HG03469 (cell line): ENCODE measurements at regions not wholly inside any gene's neighbourhood (a gene's known extent, or its start where the extent isn't known, plus 50 kb on each side); places are given as distances from the start of the nearest gene placed in this dataset.

Experiments
- ATAC-seq: cut with Tn5 transposase; IDR thresholded peaks from one replicate; pipeline ENCODE4 v1.9.1; 2021; ENCODE audit warnings: mild to moderate bottlenecking, moderate library complexity, moderate number of reproducible peaks; ENCODE audit not compliant: unreplicated experiment

DNA sequence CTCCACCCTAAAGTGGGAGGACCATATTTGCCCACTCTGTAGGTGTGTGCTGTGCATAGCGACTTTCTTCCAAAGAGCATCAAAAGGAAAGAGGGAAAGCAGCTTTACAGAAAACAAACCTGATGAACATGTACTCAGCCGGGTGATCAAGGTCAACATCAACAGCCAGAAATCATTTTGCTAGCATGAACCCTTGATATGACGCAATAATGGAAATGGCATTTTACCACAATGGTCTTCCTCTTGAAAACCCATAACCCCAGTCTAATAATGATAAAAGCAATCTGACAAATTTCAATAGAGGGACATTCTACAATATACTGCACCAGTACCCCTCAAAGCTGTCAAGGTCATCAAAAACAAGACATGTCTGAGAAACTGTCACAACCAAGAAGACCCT lies 350.2 kb downstream of the FBXO15 start:
- ATAC-seq: no peak

DNA sequence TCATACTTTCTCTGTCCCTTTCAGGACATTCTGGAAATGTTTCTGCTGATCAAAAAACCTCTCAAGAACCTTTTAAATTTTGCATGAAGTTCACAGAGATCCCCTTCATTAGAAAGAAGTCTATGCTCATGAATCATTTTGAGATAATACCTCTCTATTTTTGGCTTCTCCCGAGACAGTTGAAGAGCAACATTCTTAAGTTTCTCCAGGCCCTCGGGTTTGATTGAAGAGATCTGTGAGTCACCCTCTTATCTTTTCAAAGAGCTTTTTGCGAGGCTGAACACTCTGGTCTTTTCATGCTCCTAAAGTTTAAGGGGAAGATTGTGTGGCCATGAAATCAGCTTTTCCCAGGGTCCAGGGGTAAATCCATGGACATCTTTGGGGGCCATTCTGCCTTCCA lies 354.2 kb downstream of the FBXO15 start:
- ATAC-seq: no peak

DNA sequence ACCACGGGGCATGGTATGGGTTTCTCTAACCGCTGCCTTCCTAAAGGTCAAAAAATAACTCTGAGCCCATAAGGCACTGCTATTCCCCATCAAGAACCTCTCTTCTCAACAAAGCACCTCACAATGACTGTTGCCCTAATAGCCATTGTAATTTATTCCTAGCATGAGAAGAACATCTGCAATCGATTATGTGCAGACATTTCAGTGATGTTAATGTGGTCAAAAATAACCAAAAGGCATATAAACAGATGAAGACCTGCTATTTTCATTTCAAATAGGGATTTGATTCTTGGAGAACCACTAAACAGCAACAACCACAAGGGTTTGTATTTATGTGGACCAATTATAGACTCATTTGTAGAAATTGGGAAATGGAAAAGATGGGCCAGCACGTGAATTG lies 356.6 kb downstream of the FBXO15 start:
- ATAC-seq: no peak

DNA sequence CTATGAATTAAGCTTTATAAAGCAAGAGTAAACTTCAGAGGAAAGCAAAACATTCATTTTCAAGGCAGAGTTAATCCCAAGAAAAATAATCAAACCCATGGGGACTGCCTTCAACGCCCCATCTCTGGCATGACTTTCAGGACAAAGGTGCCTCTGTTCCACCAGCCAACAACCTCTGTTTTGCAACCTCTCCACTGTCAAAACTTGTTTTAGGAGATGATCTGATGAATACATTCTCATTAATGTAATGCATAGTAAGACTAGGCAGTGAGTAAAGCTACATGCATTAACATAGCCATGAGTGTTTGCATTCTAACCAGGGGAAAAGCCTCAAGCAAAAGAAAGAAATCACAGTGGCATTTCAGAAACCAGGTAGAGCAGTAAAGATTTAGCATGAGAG lies 357.0 kb downstream of the FBXO15 start:
- ATAC-seq: no peak

DNA sequence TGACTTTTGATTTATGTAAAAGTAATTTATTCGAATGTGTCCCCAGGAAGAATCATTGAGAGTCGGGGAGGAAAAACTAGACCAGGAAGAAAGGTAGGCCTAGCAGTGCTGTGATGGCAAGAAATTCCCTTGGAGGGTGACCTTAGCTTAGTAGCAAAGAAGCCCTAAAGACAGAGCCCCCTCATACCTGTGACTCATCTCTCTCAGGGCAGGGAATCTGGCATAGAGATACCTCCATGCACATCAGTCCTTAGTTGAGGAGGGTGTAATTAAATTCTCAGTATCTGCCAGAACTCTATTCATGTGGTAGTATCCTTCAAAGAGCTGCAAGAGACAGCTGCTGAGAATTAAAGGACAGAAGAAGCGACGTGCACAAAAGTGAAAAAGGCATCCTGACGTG lies 360.3 kb downstream of the FBXO15 start:
- ATAC-seq: no peak

DNA sequence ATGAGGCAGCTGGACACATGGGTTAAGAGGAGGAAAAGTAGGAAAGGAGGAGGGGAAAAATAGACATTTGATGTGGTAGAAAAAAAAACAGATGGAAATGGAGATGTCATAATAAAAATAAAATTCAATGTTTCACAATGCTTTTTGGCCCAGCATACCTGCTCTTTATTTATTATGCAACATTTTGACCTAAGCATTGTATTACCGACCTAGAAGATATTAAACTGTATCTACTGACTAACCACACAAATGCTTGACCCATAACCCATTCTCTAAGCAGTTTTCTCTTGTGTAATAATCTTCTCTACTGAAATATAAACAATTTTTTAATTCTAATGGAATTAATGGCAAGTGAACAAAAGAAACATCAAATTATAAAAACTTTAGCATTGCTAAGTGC lies 362.3 kb downstream of the FBXO15 start:
- ATAC-seq: no peak

DNA sequence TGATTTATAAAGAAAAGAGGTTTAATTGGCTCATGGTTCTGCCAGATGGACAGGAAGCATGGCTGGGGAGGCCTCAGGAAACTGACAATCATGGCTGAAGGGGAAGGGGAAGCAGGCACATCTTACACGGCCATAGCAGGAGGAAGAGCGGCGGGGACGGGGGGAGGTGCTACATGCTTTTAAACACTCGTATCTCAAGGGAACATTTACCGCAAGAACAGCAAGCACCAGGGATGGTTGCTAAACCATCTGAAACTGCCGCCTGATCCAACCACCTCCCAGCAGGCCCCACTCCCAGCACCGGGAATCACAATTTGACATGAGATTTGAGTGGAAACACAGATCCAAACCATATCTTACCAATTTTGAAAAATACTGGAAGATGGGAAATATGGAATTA lies 362.8 kb downstream of the FBXO15 start:
- no peak for ATAC-seq

DNA sequence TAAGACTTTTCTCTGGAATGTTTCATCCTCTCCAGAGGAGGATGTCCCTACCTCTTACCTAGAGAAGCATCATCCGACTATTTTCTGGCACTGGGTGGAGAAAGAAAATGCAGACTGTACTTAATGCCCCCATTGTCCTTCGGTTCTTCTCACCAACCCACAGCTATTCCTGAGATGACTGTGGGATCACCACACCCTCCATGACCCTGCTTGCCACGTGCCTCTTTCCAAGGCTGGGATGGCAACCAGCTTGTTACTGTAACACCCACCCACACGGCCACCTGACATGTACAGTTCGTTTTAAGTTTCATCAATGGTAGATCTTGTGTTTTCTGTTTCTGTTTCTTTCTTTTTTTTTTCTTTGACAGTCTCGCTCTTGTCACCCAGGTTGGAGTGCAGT lies 365.2 kb downstream of the FBXO15 start:
- no peak for ATAC-seq

DNA sequence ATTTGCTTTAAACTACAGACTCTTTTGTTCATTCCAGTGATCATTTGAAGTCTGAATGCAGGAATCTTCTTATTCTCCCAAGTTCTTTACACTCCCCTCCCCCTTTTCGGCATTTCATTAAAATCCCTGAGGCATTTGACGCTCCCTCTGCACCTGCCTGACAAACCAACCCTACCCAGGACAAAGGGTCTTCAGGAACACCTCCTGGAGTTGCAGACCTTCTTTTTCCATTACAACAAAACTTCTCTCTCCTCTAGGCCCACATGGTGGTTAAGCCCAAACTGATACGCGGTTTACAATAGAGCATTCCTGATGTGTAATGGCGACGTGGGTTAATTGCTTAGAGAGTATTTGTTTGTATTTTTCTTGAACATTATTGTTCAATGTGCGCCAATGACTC lies 367.4 kb downstream of the FBXO15 start:
- no peak for ATAC-seq

DNA sequence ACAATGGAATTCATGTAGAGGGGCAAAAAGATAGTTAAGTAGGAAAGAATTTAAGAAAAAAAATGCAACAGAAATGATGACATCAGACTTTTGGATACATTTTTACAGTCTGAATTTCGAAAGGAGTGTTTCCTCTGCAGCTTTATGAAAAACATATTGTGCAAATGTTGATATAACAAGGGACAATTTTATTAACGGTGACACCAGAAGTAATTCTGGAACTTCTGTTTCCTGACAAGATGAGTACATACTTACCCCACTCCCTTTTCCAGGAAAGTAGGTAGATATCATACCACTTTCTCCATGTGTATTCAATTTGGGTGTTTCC lies 369.6 kb downstream of the FBXO15 start:
- ATAC-seq: no peak

DNA sequence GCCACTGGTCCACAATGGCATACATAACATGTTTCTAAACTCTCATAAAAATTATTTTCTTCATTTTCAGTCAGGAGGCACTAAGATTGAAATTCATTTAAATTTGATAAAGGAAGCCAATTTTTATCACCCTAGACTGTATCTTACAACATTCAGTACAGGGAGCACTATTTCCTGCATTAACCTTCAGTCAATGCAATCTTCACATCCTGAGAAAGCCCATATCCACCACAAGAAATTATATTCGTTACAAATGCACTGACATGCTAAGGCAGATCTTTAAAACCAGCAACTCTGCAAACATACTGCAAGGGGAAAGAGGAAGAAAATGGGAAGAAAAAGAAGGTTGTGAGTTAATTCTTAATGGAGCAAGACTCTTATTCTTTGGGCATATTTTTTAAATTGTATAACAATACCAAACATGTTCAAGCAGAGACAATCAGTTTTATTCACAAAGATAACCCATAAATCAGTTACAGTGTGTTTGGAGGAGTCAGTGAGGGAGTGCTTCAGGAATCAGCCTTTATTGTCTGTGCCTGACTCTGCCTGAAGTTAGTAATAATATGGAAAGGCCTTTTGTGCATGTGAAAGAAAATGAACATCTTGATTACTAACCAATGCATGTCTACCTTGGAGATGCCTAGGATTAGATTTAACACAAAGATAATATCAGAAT lies 370.1 kb downstream of the FBXO15 start:
- ATAC-seq: no peak

DNA sequence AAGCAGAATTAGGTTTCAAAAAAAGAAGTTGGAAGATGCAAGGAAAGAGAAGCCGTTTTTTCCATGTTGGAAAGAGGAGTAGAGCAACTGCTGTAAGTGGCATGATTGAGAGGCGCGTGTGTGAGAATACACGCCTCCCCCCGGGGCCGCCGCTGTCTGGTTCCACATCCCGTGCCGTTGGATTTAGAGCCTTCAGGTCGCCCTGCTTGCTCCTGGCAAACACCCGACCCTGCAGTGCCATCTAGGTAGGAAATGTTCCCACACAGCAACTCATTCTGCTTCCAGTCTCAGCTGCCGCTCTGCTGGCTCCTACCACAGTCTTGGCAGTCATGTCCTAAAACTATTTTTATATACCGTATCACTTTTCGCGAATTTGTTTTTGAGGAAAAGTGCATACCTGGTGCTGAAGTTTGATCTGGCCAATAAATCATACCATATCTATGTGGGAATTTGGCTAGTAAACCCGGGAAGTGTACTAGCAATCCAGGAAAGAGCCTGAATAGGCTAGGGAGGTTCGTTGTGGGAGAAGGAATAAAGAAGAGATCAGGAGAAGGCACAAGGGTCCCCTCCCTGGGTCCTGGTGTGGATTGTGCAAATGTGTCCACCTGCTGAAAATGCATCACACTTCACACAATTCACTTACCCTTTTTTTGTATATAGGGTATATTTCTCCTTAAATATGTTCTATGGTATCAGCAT lies 372.7 kb downstream of the FBXO15 start:
- no peak for ATAC-seq

DNA sequence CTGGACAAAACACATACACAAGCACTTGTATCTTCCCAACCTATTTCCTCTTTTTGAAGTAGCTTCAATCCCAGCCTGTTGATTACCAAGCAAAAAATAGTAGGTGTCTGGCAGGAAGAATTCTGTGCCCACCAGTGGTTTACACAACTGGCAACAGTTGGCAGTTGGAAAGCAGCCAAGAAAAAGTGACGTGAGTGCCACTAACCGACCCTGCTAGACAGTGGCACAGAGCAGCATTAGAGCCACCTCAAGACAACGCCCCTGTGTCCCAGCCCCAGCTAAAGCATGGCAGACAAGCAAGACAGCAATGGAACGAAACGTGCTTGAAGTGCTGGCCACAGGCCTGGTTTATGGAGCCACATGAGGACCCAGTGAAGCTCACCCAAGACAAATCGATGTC lies 379.6 kb downstream of the FBXO15 start:
- no peak for ATAC-seq

DNA sequence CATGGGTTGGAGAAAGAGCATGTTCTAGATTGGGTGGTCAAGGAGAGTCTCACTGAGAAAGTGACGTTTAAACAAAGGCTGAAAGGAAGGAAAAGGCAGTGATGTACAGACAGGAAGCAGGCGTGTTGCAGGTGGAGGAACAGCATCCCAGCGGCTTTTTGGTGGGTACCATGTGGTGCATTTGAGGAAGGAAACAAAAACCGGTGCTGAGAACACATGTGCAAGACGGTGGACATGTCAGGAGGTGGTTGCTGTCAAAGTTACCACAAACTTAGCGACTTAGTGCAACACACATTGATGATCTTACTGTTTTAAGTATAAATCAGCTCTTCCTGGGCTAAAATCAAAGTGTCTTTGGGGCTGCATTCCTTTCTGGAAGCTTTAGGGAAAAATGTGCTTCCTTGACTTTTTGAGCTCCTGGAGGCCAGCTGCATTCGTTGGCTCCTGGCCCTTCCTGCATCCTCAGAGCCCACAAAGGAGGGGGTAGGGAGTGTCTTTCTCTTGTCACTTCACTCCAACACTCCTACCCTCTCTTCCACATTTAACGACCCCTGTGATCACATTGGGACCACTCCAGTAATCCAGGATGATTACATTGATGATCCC lies 380.6 kb downstream of the FBXO15 start:
- ATAC-seq: no peak

DNA sequence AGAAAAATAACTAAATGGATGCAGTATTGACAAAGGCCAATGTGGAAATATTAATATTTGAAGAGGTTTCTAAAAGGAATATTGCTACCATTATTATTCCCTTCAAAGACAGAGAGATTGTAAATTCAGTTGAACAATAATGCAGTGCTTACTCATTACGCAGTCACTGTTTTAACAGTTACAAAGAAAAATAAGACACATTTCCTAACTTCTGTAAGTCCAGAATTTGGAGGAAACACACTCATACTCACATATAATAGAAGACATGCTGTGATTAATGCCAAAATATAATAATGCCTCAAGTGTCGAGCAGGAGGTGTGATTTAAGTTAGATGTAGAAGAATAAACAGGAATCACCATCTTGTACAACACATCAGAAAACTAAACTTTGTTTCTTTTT lies 389.2 kb downstream of the FBXO15 start:
- no peak for ATAC-seq

DNA sequence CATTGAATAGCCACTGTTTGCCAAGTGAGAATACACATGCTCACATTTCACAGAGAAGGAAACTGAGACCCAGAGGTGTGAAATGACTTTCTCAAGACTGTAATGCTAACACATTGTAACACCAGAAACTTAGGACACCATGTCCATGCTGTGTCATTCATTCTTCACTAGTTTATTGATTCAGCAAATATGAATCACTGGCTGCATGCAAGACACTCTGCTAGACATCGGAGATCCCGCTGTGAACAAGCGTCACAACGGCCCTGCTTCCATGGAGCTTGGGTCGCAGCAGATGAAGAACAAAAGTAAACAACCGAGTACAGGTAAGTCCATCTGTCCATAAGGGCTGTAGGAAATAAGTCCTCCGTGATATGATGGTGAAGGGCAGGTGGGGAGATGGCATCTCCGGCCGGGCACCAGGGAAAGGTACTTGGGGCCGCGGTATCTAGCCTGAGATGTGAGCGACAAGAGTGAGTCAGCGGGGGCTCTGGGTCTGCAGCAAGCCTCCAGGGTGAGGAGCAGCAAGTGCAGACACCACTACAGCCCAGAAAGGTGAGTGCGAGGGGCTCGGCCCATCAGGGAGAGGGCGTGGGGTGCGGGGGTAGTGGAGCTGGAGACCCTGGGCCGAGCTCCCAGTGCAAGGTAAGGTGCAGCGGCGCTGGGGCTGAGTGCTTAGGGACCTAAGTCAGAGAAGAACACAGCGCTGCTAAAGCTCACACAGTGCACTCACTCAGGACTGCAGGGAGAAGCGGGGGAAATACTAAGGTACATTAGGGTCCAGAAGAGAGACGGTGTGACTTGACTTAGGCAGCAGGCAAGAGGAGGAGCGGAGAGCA lies 391.2 kb downstream of the FBXO15 start:
- no peak for ATAC-seq

DNA sequence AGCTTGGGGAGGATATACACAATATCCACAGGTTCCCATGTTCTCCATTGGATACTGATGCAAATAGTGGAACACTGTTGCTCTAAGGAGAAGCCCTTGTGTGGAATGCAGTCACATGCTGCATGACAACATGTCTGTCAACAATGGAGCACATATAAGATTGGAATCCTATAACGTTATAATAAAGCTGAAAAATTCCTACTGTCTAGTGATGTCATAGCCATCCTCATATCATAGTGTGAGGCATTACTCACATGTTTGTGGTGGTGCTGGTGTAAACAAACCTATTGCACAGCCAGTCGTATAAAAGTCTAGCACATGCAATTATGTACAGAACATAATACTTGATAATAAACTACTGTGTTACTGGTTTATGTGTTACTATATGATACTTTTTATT lies 394.7 kb downstream of the FBXO15 start:
- ATAC-seq: no peak

DNA sequence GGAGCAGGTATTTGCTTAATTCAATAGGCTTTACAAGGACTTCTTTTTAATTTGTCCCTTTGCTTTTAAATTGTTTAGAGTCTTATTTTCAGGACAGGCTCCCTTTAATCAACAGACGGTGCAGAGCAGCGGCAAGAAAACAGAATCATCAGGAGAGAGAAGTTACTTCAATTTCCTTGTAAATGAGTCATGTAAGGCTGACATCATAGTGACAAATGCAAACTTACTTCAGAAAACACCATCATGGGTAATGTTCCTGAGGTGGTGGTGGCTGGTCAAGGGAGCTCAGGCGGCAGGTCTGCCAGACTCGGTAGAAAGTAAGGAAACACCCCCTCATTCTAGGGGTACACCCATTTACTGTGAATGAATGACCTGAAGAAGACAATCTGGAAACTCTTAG lies 395.1 kb downstream of the FBXO15 start:
- no peak for ATAC-seq

DNA sequence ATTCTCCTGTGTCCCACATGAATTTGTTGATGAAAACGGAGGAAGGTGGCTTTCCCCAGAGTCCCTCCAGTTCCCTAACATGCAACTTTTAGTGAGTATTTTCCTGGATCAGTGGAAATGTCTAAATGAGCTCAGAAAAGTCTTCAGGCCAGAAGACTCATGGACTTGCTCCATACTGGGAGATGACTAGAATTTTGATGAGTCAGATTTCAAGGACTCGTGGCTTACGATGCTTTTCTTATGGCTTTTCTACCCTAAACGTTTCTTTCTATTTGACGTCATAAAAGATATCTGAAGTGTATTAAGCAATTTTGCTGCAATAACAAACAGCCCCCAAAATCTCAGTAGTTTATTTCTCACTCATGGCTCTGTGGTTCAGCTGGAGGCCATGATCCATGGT lies 397.6 kb downstream of the FBXO15 start:
- ATAC-seq: no peak

DNA sequence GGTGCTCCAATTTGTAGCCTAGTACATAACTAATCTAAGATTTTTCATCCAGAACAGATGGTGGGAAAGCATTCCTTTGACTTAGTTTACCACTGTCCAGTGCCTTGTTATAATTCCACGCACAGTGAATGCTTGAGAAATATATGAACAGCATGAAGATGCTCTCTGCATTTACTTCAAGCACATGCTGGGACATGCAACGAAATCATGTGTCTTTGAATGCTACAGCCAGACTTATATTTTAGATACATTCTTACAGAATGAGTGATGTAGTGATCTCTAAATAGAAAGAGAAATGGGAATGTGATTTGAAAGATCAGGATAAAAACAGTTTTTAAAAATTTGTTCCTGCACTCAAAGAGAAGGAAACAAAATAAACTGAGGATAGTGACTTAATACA lies 398.3 kb downstream of the FBXO15 start:
- no peak for ATAC-seq

DNA sequence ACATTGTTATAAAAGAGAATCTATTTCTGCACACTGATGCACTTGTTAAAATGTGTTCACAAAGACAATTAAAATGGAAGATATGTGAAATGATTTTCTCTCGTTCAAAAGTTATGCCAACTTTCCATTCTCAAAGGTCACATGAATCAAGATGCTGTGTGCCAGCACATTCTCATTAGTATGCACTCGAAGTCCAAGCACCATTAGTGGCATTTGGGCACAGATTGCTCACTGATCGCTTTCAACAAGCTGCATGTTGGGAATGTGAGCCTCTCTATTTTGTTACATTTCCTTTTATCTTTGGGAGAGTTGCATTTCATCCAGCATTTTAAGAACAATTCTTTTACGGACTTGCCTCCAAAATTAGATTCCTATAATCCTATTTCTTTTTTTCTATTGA lies 398.9 kb downstream of the FBXO15 start:
- ATAC-seq: no peak

DNA sequence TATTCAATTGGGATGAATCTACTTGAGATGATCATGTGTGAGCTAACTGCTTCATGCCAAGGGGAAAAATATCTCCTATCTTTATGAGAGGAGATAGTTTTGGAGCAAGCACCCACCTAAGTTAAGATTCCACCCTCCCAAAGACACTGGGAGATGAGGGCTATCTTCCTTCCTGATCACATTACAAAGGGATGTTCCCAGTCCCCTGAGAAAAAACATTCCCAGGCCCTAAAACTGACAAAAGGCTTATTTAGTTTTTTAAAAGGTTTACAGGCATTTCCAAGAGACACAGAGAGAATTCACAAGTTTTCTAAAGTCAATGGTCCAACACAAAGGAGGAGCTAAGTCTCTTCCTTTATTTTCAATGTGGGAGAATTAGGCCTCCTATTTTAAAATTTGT lies 401.5 kb downstream of the FBXO15 start:
- ATAC-seq: no peak
